EL (cell line): ENCODE measurements at regions not wholly inside any gene's neighbourhood (a gene's known extent, or its start where the extent isn't known, plus 50 kb on each side); places are given as distances from the start of the nearest gene placed in this dataset.
"Not testable (repeated sequence)": the region's sequence is repeated elsewhere in the genome, so short reads cannot be mapped to it uniquely, and the experiment has no call there.

Experiments
- DNase-seq: peaks from one replicate; pipeline ENCODE4 v3.0.0-alpha.2; 2016

DNA sequence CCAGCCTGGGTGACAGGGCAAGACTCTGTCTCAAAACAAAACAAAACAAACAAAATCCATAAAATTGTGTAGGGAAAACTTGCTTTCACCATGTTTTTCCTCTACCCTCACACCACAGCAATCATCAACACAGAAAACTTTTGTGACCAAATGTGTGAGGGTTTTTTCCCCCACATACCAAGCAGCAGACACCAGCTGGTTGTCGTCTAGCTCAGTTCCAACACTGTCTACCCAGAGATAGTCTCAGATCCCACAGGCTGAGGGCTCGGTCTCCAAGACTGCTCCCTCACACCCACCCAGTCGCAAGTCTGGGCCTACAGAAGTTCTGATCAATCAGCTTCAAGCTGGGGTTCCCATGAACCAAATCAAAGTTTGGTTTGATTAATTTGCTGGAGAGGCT is 322.4 kb upstream of the MAGI2 start:
- no peak for DNase-seq

DNA sequence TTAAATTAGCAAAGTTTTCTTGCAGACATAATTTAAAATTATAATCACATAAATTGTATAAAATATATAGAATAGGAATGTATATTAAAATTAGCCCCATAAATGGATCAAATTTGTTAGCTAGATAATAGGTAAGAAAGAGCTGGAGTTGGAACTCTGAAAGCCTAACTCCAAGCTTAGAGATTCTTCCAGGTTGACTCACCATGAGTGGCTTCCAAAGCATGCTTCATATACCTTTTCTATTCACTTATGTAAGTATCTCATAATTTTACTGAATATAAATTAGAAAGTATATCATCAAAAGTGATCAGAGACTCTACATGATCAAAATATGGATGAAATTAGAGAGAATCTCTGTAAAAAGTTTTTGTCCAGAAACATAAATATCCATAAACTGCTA is 320.7 kb upstream of the MAGI2 start:
- peak; percentile 52 for DNase-seq

DNA sequence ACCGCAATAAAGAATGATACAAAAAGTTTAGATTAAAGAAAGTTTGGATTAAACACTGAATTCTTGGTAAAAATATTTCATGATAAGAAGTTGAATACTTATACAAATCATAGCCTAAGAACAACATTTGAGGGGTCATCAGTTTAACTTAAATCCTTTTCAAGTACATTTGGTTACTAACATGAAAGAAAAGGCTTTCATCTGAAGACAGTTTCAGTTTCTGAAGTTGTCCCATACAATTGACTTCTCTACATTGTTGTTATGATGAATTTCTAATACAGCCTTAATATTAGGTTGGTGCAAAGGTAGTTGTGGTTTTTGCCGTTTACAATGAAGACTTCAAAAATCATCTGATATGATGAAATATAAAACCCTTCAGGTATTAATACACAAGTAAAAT is 317.5 kb upstream of the MAGI2 start:
- no peak for DNase-seq

DNA sequence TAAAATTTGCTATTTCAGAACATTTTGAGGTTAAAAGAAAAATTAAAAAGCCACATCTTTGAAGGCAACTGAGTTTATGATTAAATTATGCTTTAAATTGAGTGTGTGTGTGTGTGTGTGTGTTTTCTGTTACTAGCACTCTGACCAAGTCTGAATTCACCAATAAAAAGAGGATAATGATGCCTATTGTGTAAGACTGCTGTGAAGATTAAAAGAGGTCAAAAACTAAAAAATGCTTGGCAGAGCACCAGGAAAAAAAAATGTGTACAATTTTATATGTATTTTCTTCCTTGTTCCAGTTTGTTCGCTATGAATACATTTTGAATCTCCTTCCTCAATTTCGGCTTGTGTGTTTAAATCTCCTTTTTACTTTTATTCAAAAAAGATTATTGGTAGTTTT is 316.6 kb upstream of the MAGI2 start:
- DNase-seq: no peak

DNA sequence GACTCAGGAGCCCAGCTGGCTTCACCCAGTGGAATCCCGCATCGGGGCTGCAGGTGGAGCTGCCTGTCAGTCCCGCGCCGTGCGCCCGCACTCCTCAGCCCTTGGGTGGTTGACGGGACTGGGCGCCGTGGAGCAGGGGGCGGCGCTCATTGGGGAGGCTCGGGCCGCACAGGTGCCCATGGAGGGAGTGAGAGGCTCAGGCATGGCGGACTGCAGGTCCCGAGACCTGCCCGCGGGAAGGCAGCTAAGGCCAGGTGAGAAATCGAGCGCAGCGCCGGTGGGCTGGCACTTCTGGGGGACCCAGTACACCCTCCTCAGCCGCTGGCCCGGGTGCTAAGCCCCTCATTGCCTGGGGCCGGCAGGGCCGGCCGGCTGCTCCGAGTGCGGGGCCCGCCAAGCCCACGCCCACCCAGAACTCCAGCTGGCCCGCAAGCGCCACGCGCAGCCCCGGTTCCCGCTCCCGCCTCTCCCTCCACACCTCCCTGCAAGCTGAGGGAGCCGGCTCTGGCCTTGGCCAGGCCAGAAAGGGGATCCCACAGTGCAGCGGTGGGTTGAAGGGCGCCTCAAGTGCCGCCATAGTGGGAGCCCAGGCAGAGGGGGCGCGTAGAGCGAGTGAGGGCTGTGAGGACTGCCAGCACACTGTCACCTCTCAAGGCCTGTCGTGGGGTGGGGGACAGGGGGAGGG is 314.6 kb upstream of the MAGI2 start:
- not testable (repeated sequence) for DNase-seq

DNA sequence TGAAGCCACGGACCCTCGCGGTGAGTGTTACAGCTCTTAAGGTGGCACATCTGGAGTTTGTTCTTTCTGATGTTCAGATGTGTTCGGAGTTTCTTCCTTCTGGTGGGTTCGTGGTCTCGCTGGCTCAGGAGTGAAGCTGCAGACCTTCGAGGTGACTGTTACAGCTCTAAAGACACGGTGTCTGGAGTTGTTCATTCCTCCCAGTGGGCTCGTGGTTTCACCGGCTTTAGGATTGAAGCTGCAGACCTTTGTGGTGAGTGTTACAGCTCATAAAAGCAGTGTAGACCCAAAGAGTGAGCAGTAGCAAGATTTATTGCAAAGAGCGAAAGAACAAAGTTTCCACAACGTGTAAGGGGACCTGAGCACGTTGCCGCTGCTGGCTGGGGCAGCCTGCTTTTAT is 313.7 kb upstream of the MAGI2 start:
- not testable (repeated sequence) for DNase-seq

DNA sequence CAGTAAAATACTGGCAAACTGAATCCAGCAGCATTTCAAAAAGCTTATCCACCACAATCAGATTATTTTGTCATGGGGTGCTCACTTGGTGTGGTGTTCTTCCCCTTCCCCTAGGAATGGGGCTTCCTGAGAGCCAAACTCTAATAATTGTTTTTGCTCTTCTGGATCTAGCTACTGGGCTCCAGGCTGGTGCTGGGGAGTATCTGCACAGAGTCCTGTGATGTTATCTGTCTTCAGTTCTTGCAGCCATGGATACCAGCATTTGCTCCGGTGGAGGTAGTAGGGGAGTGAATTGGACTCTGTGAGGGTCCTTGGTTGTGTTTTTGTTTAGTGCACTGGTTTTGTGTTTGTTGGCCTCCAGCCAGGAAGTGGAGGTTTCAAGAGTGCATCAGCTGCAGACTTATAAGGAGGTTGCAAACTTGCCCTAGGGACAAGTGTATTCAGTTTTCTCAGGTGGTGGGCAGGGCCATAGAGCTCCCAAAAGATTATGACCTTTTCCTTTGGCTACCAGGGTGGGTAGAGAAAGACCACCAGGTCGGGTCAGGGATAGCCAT is 308.5 kb upstream of the MAGI2 start:
- no peak for DNase-seq

DNA sequence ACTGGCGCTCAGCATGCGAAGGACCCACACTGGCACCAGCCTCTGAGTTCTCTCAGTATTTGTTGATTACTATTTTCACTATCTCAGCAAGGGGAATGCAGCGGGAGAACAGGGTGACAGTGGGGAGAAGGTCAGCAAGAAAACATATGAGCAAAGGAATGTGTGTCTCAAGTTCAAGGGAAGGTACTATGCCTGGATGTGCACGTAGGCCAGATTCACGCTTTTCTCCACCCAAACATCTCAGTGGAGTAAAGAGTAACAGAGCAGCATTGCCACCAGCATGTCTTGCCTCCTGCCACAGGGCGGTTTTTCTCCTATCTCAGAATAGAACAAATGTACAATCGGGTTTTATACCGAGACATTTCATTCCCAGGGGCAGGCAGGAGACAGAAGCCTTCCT is 297.5 kb upstream of the MAGI2 start:
- DNase-seq: not testable (repeated sequence)

DNA sequence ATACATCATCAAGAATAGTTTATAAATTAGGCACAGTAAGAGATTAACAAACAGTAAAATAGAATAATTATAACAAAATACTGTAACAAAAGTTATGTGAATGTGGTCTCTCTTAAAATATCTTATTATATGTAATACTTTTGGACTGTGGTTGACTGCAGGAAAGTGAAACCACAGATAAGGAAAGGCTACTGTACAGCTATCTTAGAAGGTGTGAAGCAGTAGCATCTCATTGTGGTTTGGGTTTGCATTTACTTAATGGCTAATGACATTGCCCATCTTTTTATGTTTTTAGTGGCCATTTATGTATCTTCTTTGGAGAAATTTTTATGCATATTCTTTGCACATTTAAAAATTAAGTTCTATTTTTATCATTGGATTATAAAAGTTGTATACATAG is 296.4 kb upstream of the MAGI2 start:
- no peak for DNase-seq

DNA sequence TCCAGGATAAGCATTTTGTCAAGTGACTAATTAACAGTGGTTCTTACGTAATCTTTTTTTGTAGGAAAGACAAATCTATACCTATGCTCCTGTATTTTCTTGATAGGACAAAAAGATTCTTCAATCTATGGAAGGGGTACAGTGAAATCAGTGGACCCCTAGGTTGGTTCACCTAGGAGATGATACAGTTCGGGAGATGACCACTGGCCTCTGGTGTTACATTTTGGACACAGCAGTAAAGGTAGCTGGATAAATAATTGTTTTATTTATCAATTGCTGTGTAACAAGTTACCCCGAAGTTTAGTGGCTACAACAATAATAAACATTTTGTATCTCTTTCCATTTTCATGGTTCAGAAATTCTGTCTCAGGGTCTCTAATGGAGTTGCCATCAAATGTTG is 288.2 kb upstream of the MAGI2 start:
- DNase-seq: no peak

DNA sequence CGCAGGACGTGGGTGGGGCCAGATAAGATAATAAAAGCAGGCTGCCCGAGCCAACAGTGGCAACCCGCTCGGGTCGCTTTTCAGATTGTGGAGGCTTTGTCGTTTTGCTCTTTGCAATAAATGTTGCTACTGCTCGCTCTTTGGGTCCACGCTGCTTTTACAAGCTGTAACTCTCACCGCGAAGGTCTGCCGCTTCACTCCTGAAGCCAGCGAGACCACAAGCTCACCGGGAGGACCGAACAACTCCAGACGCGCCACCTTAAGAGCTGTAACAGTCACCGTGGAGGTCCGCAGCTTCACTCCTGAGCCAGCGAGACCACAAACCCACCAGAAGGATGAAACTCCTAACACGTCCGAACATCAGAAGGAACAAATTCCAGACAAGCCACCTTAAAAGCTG is 286.6 kb upstream of the MAGI2 start:
- no peak for DNase-seq

DNA sequence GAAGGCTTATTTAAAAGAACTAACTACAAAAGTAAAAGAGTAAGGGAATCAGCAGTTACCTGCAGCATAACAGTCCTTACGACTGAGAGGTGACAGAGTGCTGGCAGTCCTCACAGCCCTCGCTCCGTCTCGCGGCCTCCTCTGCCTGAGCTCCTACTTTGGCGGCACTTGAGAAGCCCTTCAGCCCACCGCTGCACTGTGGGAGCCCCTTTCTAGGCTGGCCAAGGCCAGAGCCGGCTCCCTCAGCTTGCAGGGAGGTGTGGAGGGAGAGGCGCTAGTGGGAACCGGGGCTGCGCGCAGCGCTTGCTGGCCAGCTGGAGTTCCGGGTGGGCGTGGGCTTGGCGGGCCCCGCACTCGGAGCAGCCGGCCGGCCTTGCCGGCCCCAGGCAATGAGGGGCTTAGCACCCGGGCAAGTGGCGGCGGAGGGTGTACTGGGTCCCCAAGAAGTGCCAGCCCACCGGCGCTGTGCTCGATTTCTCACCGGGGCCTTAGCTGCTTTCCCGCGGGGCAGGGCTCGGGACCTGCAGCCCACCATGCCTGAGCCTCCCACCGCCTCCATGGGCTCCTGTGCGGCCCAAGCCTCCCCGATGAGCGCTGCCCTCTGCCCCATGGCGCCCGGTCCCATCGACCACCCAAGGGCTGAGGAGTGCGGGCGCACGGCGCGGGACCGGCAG is 285.7 kb upstream of the MAGI2 start:
- DNase-seq: not testable (repeated sequence)

DNA sequence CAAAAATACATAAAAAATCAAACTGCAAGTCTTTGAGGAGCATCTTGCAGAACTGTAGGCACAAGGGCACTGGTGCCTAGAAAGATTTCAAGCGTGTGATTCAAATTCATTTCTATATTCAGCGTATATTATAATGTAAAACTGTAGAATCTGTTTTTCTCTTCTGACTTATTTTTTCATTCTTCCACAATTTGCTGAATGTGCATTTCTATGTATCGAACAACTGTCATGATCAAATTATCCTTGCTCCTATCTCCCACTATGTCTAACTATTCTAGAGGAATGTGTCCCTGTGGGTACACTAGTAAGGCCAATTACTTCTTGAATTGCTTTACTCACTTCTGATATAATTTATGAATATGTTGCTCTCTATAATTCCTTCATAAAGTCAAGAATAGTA is 283.0 kb upstream of the MAGI2 start:
- no peak for DNase-seq

DNA sequence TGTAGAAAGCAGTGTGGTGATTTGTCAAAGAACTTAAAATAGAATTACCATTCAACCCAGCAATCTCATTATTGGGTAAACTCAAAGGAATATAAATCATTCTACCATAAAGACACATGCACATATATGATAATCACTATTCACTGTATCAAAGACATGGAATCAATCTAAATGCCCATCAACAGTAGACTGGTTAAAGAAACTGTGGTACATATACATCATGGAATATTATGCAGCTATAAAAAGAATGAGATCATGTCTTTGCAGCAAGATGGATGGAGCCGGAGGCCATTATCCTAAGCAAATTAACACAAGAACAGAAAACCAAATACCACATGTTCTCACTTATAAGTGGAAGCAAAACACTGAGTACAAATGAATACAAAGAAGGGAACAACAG is 281.5 kb upstream of the MAGI2 start:
- no peak for DNase-seq

DNA sequence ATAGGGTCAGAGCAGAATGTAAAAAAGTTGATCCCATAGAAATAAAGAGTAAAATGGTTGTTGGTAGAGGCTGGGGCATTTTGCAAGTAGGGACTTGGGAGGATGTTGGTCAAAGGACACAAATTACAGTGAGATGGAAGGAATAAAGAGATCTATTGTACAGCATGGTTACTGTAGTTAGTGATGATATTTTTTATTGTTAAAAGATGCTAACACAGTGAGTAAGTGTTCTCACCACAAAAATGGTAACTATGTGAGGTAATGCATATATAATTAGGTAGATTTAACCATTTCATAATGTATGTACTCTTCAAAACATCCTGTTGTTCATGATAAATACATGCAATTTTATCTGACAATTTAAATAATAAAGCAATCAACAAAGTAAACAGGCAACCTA is 280.7 kb upstream of the MAGI2 start:
- no peak for DNase-seq

DNA sequence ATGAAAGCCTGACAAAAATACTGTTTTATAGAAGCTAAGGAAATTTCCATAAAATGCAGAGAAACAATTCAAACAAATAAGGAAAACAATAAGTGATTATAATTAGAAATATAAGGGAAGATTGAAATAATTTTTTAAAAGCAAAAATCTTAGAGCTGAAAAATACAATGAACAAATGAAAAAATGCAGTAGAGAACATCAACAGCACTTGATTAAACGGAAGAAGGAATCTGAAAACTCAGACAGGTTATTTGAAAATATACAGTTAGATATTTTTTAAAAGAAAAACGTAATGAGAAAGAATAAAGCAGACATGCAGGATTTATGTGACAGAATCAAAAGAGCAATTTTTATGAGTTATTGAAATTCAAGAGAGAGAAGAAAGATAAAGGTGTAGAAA is 279.1 kb upstream of the MAGI2 start:
- no peak for DNase-seq

DNA sequence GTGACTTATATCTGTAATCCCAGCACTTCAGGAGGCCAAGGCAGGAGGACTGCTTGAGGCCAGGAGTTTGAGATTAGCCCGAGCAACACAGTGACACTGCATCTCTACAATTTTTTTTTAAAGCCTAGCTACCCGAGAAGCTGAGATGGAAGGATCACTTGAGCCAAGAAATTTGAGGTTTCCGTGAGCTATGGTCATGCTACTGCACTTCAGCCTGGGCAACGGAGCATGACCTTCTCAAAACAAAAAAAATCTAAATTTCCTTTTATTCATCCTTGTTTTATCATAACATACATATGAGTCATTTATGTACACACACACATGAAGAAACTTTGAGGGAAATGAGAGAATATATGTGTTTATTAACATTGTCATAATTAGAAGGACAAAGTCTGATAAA is 277.5 kb upstream of the MAGI2 start:
- DNase-seq: no peak

DNA sequence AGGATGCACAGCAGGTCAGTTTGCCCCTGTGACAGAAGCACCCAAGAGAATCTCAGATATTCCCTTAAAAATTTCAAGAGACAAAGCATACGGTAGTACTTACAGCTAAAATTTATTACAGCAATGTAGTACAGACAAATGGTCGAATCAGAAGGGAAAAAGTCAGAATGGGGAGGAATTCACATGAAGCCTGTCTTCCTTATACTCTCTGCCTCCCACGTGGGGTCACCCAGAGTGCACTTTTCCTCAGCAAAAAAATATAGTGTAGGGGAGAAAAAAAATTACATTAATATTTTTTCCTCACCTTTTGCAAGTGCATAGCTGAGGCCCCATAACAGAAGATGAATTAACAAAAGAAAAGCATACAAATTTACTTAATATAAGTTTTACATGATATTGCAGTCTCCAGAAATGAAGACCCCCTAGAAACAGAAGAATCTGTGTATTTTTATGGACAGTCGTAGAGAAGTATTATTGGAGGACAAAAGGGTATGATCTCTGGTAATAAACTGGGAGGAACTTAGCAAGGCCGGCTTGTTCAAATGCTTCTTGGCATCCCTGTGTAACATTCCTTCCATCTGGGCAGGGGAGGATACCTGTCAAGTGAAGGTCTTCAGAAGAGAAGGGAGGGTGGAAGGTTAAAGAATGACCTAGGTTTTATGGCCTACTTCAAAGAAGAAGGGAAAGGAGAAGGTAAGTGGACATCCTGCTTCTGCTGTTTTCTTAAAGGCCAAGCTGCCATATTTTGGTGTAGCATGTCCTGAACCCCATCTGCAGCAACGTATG is 270.6 kb upstream of the MAGI2 start:
- no peak for DNase-seq

DNA sequence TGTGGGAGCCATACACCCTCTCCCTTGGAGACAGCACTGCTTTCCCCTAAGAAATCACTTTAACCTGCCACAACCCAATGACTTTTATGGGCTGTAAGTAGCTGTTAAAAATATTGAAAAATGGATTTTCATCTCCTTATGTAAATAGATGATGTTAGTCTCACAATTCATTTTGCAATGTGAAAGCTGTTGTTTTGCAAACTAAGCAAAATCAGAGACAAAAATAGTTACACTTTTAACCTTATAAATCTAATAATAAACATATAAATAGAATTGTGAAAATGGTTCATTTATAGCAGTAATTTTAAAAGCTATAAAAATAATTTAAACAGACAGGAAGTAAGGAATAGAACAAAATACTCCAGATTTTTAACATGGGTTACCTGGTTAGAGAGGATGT is 268.8 kb upstream of the MAGI2 start:
- DNase-seq: no peak

DNA sequence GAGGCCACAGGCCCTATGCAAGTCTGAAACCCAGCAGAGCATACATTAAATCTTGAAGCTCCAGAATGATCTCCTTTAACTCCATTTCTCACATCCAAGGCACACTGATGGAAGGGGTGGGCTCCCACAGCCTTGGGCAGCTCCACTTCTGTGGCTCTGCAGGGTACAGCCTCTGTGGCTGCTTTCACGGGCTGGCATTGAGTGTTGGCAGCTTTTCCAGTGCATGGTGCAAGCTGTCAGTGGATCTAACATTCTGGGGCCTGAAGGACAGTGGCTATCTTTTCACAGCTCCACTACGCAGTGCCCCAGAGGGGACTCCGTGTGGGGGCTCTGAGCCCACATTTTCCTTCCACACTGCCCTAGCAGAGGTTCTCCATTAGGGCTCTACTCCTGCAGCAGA is 265.7 kb upstream of the MAGI2 start:
- no peak for DNase-seq

DNA sequence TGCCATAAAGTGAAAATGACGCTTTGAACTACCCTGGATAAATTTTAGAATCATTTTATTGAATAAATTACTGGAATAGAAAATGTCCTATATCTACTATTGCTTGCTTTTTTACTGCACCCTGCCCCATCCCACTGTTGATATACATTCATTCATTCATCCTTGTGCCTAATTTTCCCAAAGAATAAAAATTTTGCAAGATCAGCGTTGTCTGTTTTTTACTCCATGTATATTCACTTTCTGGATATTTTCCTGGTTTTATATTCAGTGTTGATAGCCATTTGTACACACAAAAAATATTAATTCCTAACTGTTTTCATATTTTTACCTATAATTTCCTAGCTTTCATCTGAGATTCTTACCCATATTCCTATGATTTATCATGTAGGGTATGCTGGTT is 262.9 kb upstream of the MAGI2 start:
- no peak for DNase-seq

DNA sequence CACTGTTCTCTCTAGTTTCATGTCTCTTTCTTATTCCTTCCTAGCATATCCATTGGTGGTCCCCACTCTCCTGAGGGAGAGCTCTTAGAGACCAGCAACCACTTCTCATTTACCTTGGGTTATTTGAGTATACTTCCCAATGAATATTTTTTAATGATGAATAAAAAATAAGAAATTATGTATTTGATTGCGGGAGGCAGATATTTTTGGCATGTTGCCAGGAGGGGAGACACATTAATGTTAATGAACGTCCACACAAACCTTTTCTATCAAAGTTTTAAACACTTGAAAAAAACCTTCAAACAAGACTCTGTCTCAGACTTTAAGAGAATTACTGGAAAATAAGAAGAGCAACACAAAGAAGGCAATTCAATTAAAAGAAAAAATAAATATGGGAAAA is 260.6 kb upstream of the MAGI2 start:
- no peak for DNase-seq

DNA sequence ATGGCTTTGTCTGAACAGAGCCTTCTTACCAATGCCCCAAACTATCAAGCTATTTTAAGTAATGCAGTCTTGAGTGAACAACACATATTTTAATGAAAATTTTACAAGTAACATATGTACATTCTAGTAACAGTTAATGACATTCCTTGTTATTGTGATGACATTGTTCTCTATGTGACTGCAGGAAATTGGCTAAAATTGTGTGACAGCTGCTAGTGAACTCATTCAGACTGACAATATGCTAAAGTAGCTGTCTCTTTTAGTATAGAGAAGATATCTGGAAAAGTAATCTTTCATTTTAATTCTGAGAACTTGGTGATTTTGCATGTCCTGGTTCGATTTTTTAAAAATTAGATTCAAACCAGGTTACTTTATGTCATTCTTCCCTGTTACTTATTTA is 259.8 kb upstream of the MAGI2 start:
- no peak for DNase-seq

DNA sequence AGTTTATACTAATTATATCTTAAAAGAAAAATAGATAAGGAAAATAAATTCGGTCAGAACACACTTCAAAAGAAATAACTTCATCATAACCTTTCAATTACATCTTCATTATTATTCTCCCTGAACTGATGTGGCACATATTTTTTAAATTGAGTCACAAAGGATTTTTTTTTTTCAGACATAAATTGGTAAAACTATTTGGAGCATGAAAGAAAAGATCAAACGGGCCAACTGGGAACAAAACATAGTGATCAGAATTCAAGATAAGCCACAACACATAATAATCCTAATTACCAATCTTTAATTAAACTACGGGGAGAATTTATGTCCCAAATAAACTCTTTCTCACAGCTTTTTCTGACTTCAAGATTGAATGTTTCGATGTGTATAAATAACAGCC is 258.2 kb upstream of the MAGI2 start:
- no peak for DNase-seq
